H9 (cell line): ENCODE measurements at regions not wholly inside any gene's neighbourhood (a gene's known extent, or its start where the extent isn't known, plus 50 kb on each side); places are given as distances from the start of the nearest gene placed in this dataset.

Experiments
- DNase-seq: peaks from one replicate; pipeline ENCODE4 v3.0.0-alpha.2; 2017
- H2AFZ ChIP-seq: one replicate; pipeline ENCODE4 v1.6.1; 2013; ENCODE audit warnings: mild to moderate bottlenecking, low read length, control low read depth, moderate library complexity
- H2AK5ac ChIP-seq: 2 replicates; pipeline ENCODE4 v1.6.1; 2013; ENCODE audit warnings: low read length, control low read depth, mixed read lengths; ENCODE audit not compliant: insufficient read length
- H2BK120ac ChIP-seq: one replicate; pipeline ENCODE4 v1.6.1; 2013; ENCODE audit warnings: low read depth, mild to moderate bottlenecking, low read length, control low read depth, inconsistent platforms; ENCODE audit not compliant: poor library complexity, severe bottlenecking
- H2BK12ac ChIP-seq: 2 replicates; pipeline ENCODE4 v1.6.1; 2013; ENCODE audit warnings: low read length, control low read depth, mixed read lengths, low read depth; ENCODE audit not compliant: insufficient read length
- H2BK15ac ChIP-seq: 2 replicates; pipeline ENCODE4 v1.6.1; 2013; ENCODE audit warnings: low read depth, low read length, control low read depth
- H2BK20ac ChIP-seq: one replicate; pipeline ENCODE4 v1.6.1; 2013; ENCODE audit warnings: low read depth, mild to moderate bottlenecking, low read length, control low read depth, inconsistent platforms; ENCODE audit not compliant: poor library complexity, severe bottlenecking
- H2BK5ac ChIP-seq: 2 replicates; pipeline ENCODE4 v1.6.1; 2013; ENCODE audit warnings: low read length, control low read depth, mixed read lengths; ENCODE audit not compliant: insufficient read length
- H3K14ac ChIP-seq: 2 replicates; pipeline ENCODE4 v1.6.1; 2013; ENCODE audit warnings: low read length, control low read depth; ENCODE audit not compliant: insufficient read depth
- H3K18ac ChIP-seq: 2 replicates; pipeline ENCODE4 v1.6.1; 2013; ENCODE audit warnings: low read depth, mild to moderate bottlenecking, mixed read lengths, low read length, control low read depth; ENCODE audit not compliant: insufficient read length
- H3K23ac ChIP-seq: 2 replicates; pipeline ENCODE4 v1.6.1; 2013; ENCODE audit warnings: low read length, control low read depth, mixed read lengths, low read depth; ENCODE audit not compliant: insufficient read length
- H3K23me2 ChIP-seq: 2 replicates; pipeline ENCODE4 v1.6.1; 2013; ENCODE audit warnings: low read depth, mild to moderate bottlenecking, mixed read lengths, low read length, control low read depth; ENCODE audit not compliant: insufficient read length, poor library complexity, severe bottlenecking
- H3K27ac ChIP-seq: 2 replicates; pipeline ENCODE4 v1.5.1; 2013; ENCODE audit warnings: low read length, control low read depth, mixed read lengths, low read depth; ENCODE audit not compliant: insufficient read length
- H3K27me3 ChIP-seq: 2 replicates; pipeline ENCODE4 v1.6.1; 2013; ENCODE audit warnings: low read length, control low read depth, inconsistent platforms; ENCODE audit not compliant: insufficient read depth
- H3K4ac ChIP-seq: 2 replicates; pipeline ENCODE4 v1.6.1; 2013; ENCODE audit warnings: low read depth, mild to moderate bottlenecking, control low read depth, inconsistent platforms, low read length, moderate library complexity
- H3K4me1 ChIP-seq: 2 replicates; pipeline ENCODE4 v1.6.1; 2013; ENCODE audit warnings: low read length, control low read depth, inconsistent platforms; ENCODE audit not compliant: insufficient read depth
- H3K4me2 ChIP-seq: 2 replicates; pipeline ENCODE4 v1.6.1; 2013; ENCODE audit warnings: low read length, control low read depth, mixed read lengths; ENCODE audit not compliant: insufficient read length, insufficient read depth
- H3K56ac ChIP-seq: 2 replicates; pipeline ENCODE4 v1.6.1; 2013; ENCODE audit warnings: low read depth, mild to moderate bottlenecking, mixed read lengths, low read length, control low read depth; ENCODE audit not compliant: insufficient read length
- H3K79me1 ChIP-seq: 2 replicates; pipeline ENCODE4 v1.6.1; 2013; ENCODE audit warnings: low read depth, mild to moderate bottlenecking, moderate library complexity, low read length, control low read depth, inconsistent platforms; ENCODE audit not compliant: insufficient read depth, poor library complexity, severe bottlenecking
- H3K79me2 ChIP-seq: 2 replicates; pipeline ENCODE4 v1.6.1; 2013; ENCODE audit warnings: low read length, control low read depth, inconsistent platforms; ENCODE audit not compliant: insufficient read depth
- H3K9ac ChIP-seq: 2 replicates; pipeline ENCODE4 v1.6.1; 2013; ENCODE audit warnings: low read length, control low read depth, mixed read lengths; ENCODE audit not compliant: insufficient read length; ENCODE audit errors: extremely low read depth
- H3K9me3 ChIP-seq: one replicate; pipeline ENCODE4 v1.6.1; 2013; ENCODE audit warnings: low read depth, low read length, inconsistent platforms; ENCODE audit not compliant: control insufficient read depth
- H3T11ph ChIP-seq: one replicate; pipeline ENCODE4 v1.6.1; 2013; ENCODE audit warnings: mild to moderate bottlenecking, low read length, control low read depth, inconsistent platforms
- H4K20me1 ChIP-seq: one replicate; pipeline ENCODE4 v1.6.1; 2013; ENCODE audit not compliant: control insufficient read depth, insufficient read length, insufficient read depth
- H4K5ac ChIP-seq: 2 replicates; pipeline ENCODE4 v1.6.1; 2013; ENCODE audit warnings: low read depth, mild to moderate bottlenecking, mixed read lengths, low read length, control low read depth; ENCODE audit not compliant: insufficient read length
- H4K8ac ChIP-seq: replicated peaks from 2 replicates; pipeline ENCODE4 v1.6.1; 2013; ENCODE audit warnings: low read length, control low read depth, mixed read lengths, low read depth; ENCODE audit not compliant: insufficient read length
- H4K91ac ChIP-seq: 2 replicates; pipeline ENCODE4 v1.6.1; 2013; ENCODE audit warnings: low read depth, mild to moderate bottlenecking, moderate library complexity, mixed read lengths, low read length, control low read depth; ENCODE audit not compliant: insufficient read length
- H3K27ac Mint-ChIP-seq, 3 experiments: 2 replicates in 2 of 3; 3 replicates in 1 of 3; pipeline ENCODE4 v1.8.0; 2020 to 2021; ENCODE audit warnings: mixed read lengths in 3 of 3, mild to moderate bottlenecking in 1 of 3, moderate library complexity in 1 of 3
- H3K27me3 Mint-ChIP-seq: 2 replicates; pipeline ENCODE4 v1.8.0; 2021; ENCODE audit warnings: low read depth, mild to moderate bottlenecking, moderate library complexity, mixed read lengths
- H3K36me3 Mint-ChIP-seq, 3 experiments: 2 replicates in 2 of 3; 3 replicates in 1 of 3; pipeline ENCODE4 v1.8.0; 2020 to 2021; ENCODE audit warnings: low read depth in 3 of 3, mixed read lengths in 3 of 3; ENCODE audit not compliant: insufficient read depth in 1 of 3
- H3K4me1 Mint-ChIP-seq, 2 experiments: 2 replicates each; pipeline ENCODE4 v1.8.0; 2020; ENCODE audit warnings: mixed read lengths in 2 of 2
- H3K4me3 Mint-ChIP-seq, 2 experiments: 2 replicates in 1 of 2; 3 replicates in 1 of 2; pipeline ENCODE4 v1.8.0; 2020 to 2021; ENCODE audit warnings: mild to moderate bottlenecking in 2 of 2, mixed read lengths in 2 of 2, moderate library complexity in 1 of 2
- H3K9me3 Mint-ChIP-seq, 2 experiments: 2 replicates in 1 of 2; 3 replicates in 1 of 2; pipeline ENCODE4 v1.8.0; 2020; ENCODE audit warnings: mild to moderate bottlenecking in 2 of 2, mixed read lengths in 2 of 2, moderate library complexity in 1 of 2
- WGBS: extraction: QIAGEN DNeasy Blood & Tissue Kit; methylation state at CpG from one replicate; pipeline ENCODE4 v1.1.7; 2013; ENCODE audit warnings: missing lambda C conversion rate, low lambda C conversion rate, mixed read lengths; ENCODE audit not compliant: insufficient read length; ENCODE audit errors: extremely low coverage; 5-methylcytosine and 5-hydroxymethylcytosine counted together
- TF ChIP-seq, protein P1 (sequence below): fragments of 200-600 bp; sonication (generic); conservative IDR thresholded peaks from 3 replicates; pipeline ENCODE4 v1.8.0; 2021; ENCODE audit warnings: antibody characterized with exemption, mild to moderate bottlenecking

DNA sequence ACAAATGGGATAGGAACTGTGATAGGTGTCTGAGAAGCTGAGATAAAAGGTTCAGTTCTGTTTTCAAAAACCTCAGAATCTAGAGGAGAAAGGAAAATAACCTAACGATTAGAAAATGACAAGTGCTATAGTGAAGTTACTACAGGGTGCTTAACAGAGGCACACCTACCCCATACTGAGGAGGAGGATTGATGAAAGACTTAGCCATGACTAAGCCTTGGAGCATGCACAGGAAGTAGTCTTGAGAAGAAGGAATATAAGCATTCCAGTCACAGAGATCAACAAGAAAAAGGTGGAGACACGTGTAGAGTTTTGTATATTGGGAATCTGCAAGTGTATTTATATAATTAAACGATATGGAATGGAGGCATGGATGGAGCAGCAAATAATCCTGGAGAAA, 1225.5 kb upstream of the CELF2 start:
- Histone ChIP-seq H3K23ac (no peak overlapping the region), H2BK120ac (no peak overlapping the region), H4K8ac (no peak overlapping the region), H3T11ph (no peak overlapping the region), H3K14ac (no peak overlapping the region), H3K79me2 (no peaks in the 10 kb centered on the region), H3K9me3 (no peaks in the 10 kb centered on the region), H3K18ac (no peak overlapping the region), H3K9ac (no peak overlapping the region), H3K4me2 (no peak overlapping the region), H3K27me3 (no peaks in the 10 kb centered on the region), H2BK20ac (no peak overlapping the region), H4K5ac (no peak overlapping the region), H3K23me2 (no peaks in the 10 kb centered on the region), H2BK12ac (no peak overlapping the region), H3K79me1 (no peaks in the 10 kb centered on the region), H3K56ac (no peak overlapping the region), H2BK5ac (no peak overlapping the region), H3K4me1 (no peaks in the 10 kb centered on the region; the same call in 1 of the 2 replicates), H2AK5ac (no peak overlapping the region), H2BK15ac (no peak overlapping the region), H3K4ac (no peak overlapping the region), H2AFZ (no peak overlapping the region), H4K91ac (no peak overlapping the region), H3K27ac (no peak overlapping the region), H4K20me1 (no peaks in the 10 kb centered on the region)
- no peak overlapping the region for H3K4me3 Mint-ChIP-seq
- H3K36me3 Mint-ChIP-seq, result no peaks in the 10 kb centered on the region
- WGBS, result no CpG with 5 or more reads among the region's 3 CpGs
- TF ChIP-seq, protein P1, sequence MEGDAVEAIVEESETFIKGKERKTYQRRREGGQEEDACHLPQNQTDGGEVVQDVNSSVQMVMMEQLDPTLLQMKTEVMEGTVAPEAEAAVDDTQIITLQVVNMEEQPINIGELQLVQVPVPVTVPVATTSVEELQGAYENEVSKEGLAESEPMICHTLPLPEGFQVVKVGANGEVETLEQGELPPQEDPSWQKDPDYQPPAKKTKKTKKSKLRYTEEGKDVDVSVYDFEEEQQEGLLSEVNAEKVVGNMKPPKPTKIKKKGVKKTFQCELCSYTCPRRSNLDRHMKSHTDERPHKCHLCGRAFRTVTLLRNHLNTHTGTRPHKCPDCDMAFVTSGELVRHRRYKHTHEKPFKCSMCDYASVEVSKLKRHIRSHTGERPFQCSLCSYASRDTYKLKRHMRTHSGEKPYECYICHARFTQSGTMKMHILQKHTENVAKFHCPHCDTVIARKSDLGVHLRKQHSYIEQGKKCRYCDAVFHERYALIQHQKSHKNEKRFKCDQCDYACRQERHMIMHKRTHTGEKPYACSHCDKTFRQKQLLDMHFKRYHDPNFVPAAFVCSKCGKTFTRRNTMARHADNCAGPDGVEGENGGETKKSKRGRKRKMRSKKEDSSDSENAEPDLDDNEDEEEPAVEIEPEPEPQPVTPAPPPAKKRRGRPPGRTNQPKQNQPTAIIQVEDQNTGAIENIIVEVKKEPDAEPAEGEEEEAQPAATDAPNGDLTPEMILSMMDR, result no peak
- no peaks in the 10 kb centered on the region for H3K27me3 Mint-ChIP-seq
- DNase-seq, result no peak
- peaks cover 7 to 17% of the 10 kb centered on the region in 2 experiments for H3K4me1 Mint-ChIP-seq
- H3K9me3 Mint-ChIP-seq, result no peaks in the 10 kb centered on the region
- no peak overlapping the region for H3K27ac Mint-ChIP-seq
